ENCODE measurements at regions not wholly inside any gene's neighbourhood (a gene's known extent, or its start where the extent isn't known, plus 50 kb on each side); places are given as distances from the start of the nearest gene placed in this dataset.
"Not testable (repeated sequence)": the region's sequence is repeated elsewhere in the genome, so short reads cannot be mapped to it uniquely, and the experiment has no call there.

- DNase-seq = no peak
Measured at GRCh38 chr6:140462453-140463311, 1088.2 kb upstream of the CITED2 start.

GRCh38 chr6:140462076-140462452, 1087.6 kb upstream of the CITED2 start:
- DNase-seq = no peak

GRCh38 chr6:140460267-140460666, 1085.8 kb upstream of the CITED2 start:
- no peak for DNase-seq

GRCh38 chr6:140459209-140459608, 1084.8 kb upstream of the CITED2 start:
- DNase-seq = no peak

GRCh38 chr6:140446241-140446640, 1071.8 kb upstream of the CITED2 start:
- DNase-seq = no peak

GRCh38 chr6:140445474-140446004, 1071.1 kb upstream of the CITED2 start:
- no peak for DNase-seq

- DNase-seq = not testable (repeated sequence)
Measured at GRCh38 chr6:140443112-140443511, 1068.7 kb upstream of the CITED2 start.

GRCh38 chr6:140441256-140441655, 1066.8 kb upstream of the CITED2 start:
- DNase-seq = no peak

- DNase-seq = no peak
Measured at GRCh38 chr6:140440223-140440835, 1065.9 kb upstream of the CITED2 start.

- DNase-seq = no peak
Measured at GRCh38 chr6:140438346-140438735, 1063.9 kb upstream of the CITED2 start.

GRCh38 chr6:140437619-140438345, 1063.3 kb upstream of the CITED2 start:
- no peak for DNase-seq

- DNase-seq = no peak
Measured at GRCh38 chr6:140436023-140436811, 1061.8 kb upstream of the CITED2 start.

GRCh38 chr6:140434761-140435160, 1060.3 kb upstream of the CITED2 start:
- DNase-seq = no peak

- no peak for DNase-seq
Measured at GRCh38 chr6:140433072-140433471, 1058.6 kb upstream of the CITED2 start.

GRCh38 chr6:140427842-140428241, 1053.4 kb upstream of the CITED2 start:
- DNase-seq = no peak

GRCh38 chr6:140414966-140415620, 1040.6 kb upstream of the CITED2 start:
- no peak for DNase-seq

GRCh38 chr6:140403020-140403419, 1028.6 kb upstream of the CITED2 start:
- no peak for DNase-seq

- no peak for DNase-seq
Measured at GRCh38 chr6:140401761-140402160, 1027.3 kb upstream of the CITED2 start.

GRCh38 chr6:140398076-140398475, 1023.6 kb upstream of the CITED2 start:
- DNase-seq = no peak

GRCh38 chr6:140397106-140397505, 1022.7 kb upstream of the CITED2 start:
- DNase-seq = no peak

GRCh38 chr6:140393665-140394540, 1019.5 kb upstream of the CITED2 start:
- DNase-seq = no peak
